ENCODE measurements at regions not wholly inside any gene's neighbourhood (a gene's known extent, or its start where the extent isn't known, plus 50 kb on each side); places are given as distances from the start of the nearest gene placed in this dataset.

GRCh38 chr20:56954797-56955196 is 311.6 kb downstream of the BMP7 start:
- TF ChIP-seq ZFX (IDR thresholded peaks at IDR 0.05; ENCODE audit: borderline replicate concordance), result no peak
- TF ChIP-seq, protein P1, sequence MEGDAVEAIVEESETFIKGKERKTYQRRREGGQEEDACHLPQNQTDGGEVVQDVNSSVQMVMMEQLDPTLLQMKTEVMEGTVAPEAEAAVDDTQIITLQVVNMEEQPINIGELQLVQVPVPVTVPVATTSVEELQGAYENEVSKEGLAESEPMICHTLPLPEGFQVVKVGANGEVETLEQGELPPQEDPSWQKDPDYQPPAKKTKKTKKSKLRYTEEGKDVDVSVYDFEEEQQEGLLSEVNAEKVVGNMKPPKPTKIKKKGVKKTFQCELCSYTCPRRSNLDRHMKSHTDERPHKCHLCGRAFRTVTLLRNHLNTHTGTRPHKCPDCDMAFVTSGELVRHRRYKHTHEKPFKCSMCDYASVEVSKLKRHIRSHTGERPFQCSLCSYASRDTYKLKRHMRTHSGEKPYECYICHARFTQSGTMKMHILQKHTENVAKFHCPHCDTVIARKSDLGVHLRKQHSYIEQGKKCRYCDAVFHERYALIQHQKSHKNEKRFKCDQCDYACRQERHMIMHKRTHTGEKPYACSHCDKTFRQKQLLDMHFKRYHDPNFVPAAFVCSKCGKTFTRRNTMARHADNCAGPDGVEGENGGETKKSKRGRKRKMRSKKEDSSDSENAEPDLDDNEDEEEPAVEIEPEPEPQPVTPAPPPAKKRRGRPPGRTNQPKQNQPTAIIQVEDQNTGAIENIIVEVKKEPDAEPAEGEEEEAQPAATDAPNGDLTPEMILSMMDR (IDR thresholded peaks at IDR 0.05), result no peak

DNA sequence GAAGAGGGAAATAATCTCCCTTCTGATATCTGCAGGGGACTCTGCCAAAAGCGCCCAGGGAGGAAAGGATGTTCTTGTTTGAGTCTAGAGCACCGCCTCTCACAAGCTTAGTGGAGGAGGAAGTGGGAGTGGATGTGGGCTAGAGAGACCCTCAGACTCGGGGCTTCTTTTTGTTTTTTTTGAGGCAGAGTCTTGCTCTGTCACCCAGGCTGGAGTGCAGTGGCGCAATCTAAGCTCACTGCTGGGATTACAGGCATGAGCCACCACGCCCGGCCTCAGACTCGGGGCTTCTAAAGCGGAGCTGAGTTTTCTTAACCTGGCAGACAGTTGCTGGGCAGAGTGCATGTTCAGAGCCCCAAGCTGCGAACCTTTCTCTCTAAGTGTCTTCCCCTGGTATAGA is 310.8 kb downstream of the BMP7 start:
- no peak overlapping the region for H3K27ac ChIP-seq
- TF ChIP-seq, protein P1 (IDR thresholded peaks at IDR 0.05), result no peak
- no peak for TF ChIP-seq ZFX (IDR thresholded peaks at IDR 0.05; ENCODE audit: borderline replicate concordance)

More at GRCh38 chr20:56954797-56955196, 311.6 kb downstream of the BMP7 start:
- H3K27ac ChIP-seq, result no peak overlapping the region

DNA sequence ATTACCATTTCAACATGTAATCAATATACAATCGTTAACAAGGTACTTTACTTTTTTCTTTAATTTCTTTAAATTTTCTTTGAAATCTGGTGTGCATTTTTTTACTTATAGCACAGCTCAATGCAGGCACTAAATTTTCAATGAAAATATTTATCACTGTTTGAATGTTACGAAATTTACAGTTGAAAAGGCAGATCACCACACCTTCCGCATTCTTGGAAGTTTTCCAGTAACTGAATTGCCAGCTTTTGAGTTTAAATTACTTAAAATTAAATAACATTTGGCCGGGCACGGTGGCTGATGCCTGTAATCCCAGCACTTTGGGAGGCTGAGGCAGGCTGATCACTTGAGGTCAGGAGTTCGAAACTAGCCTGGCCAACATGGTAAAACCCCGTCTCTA is 309.9 kb downstream of the BMP7 start:
- H3K27ac ChIP-seq, result no peak overlapping the region
- TF ChIP-seq, protein P1 (IDR thresholded peaks at IDR 0.05), result no peak
- TF ChIP-seq ZFX (IDR thresholded peaks at IDR 0.05; ENCODE audit: borderline replicate concordance), result no peak

- H3K27ac ChIP-seq, result no peak overlapping the region
- TF ChIP-seq ZFX (IDR thresholded peaks at IDR 0.05; ENCODE audit: borderline replicate concordance), result no peak
- TF ChIP-seq, protein P1 (IDR thresholded peaks at IDR 0.05), result no peak
These were observed 308.5 kb downstream of the BMP7 start for GRCh38 chr20:56957737-56958553.

GRCh38 chr20:56964901-56965300 is 301.5 kb downstream of the BMP7 start:
- TF ChIP-seq, protein P1 (IDR thresholded peaks at IDR 0.05), result no peak
- no peak for TF ChIP-seq ZFX (IDR thresholded peaks at IDR 0.05; ENCODE audit: borderline replicate concordance)
- no peak overlapping the region for H3K27ac ChIP-seq

DNA sequence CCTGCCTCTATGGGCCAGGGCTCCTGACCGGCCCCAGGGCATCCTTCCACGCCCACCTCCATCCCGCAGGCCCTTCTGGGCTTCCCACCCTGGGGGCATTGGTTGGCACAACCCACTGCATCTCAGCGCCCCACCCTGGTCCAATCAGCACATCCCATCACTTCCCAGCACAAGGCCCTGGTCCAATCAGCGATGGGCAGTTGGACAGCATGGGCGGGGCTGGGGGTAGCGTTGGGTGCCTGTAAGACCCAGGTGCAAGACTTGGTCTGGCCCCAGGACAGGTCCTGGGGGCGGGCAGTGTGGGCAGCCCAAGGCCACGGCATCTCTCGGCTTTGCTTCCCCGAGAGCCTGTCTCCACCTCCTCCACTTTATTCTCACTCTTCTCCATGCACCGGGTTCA is 298.5 kb downstream of the BMP7 start:
- TF ChIP-seq, protein P1 (IDR thresholded peaks at IDR 0.05), result no peak
- TF ChIP-seq ZFX (IDR thresholded peaks at IDR 0.05; ENCODE audit: borderline replicate concordance), result no peak

DNA sequence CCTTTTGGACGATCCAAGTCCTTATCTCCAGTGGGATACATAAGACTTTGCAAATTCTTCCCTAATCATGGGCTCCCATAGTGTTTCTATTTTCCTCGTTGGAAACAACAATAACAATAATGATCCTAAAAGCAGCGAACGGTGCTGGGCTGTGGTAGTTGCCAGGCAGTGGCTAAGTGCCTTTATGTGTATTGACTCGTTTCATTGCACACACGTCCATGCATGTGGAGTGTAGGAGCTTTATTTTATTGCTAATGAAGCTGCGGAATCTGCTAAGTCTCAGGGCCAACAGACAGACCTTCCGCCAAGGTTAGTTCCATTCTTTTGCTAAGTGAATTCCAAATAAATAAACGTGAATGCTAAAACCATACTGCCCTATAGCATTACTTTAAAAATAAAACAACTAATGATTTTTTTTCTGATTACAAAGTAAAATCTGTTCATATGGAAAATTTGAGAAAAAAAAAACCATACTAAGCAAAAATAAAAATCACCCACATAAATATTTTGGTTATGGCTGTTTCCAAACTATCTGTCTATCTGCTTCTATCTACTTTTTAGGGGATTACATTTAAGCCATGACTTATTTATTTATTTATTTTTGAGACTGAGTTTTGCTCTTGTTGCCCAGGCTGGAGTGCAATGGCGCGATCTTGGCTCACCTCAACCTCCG is 297.9 kb downstream of the BMP7 start:
- no peak for TF ChIP-seq ZFX (IDR thresholded peaks at IDR 0.05; ENCODE audit: borderline replicate concordance)
- TF ChIP-seq, protein P1 (IDR thresholded peaks at IDR 0.05), result no peak
- H3K27ac ChIP-seq, result no peak overlapping the region

More for the DNA sequence above, 298.5 kb downstream of the BMP7 start:
- no peak overlapping the region for H3K27ac ChIP-seq

Data from 22Rv1 (cell line).